Stimulated activated CD4-positive, alpha-beta T cell treated with anti-CD3 and anti-CD28 coated beads, Interleukin-12 subunit alpha, Interleukin-12 subunit beta, amount 100 ng/mL, for 4 hours (primary cell): ENCODE measurements at regions not wholly inside any gene's neighbourhood (a gene's known extent, or its start where the extent isn't known, plus 50 kb on each side); places are given as distances from the start of the nearest gene placed in this dataset.

ENCODE experiments used
- DNase-seq: peaks from one replicate; pipeline ENCODE4 v3.0.0-alpha.2; 2020

DNA sequence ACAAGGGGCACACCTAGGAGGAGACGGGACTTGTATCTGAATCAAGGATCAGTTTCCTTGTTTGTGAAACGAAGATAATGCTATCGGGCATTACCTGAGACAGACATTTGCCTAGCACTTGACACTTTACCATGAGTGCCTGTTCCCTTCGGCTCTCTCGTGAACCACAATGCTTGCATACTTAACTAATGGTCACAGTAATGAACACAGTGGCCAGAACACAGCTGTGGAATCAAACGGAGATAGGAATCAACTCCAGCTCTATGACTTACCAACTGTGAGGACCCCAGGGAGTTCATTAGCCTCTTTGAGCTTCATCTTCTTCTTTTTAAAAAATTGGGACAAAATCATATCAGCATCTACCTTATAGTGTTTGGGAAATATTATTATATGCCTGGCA is 207.8 kb downstream of the DRD1 start:
- DNase-seq: no peak

DNA sequence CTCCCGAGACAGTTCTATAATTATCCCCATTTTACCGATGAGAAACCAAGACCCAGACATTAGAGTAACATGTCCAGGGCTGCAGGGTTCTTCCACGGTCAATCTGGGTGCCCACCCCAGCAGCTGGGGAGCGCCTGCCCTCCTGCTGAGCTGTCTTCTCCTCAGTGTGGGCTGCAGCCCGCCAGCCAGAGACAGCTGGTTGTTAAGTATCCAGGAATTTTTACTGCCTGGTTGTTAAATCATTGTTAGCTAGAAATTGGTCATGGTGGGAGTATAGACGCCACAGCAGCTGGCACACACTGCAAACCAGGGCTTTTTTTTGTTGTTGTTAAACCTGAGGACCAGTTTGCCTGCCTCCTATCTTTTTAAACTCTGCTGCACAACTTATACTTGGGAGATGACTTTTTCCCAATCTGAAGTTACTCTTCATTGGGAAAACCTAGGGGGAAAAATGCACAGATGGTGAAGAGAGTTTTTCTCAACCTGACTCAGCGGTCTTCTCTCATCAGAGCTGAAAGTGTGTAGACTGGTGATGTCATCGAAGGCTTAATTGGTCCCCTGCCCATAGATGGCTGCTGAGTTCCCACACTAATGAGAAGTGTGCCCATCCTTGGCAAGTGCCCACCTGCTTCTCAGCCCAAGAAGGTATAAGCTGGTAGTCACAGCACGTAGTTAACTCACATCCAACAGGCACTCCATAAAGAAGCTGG is 208.6 kb downstream of the DRD1 start:
- DNase-seq: no peak

DNA sequence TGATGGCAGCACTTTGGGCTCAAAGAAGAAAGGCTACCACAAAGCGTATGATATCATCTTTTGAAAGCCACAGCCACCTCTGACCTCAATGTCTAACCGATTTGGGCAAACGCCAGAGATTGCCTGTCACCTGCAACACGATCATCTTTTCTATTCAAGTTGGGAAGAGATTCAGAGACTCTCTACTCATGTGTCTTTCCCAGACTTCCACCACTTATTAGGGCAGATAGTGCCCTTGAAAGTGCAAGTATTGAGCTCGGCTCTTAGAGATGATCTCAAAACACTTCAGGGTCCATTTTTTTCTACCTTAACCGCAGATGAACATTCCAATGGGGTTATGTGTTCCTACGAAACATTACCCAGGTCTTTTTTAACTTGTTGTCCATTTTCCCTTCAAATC is 213.7 kb downstream of the DRD1 start:
- no peak for DNase-seq

DNA sequence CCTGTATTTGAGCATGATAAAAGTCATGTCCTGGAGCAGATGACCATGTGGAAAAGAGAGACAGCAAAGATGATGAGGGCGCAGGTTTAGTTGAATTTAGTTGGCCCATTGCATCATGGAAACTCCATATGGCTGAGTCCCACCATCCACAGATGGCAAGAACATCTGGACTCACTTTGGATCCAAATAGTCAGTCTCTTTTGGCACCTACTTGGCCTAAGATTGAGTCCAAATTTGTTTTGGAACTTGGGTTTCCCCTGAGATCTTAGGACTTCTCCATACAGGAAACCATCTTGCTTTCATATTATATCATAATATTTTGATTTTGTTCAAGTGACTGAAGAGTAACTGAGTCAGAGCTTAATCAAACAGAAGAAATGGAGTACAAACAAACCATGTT is 217.5 kb downstream of the DRD1 start:
- no peak for DNase-seq

DNA sequence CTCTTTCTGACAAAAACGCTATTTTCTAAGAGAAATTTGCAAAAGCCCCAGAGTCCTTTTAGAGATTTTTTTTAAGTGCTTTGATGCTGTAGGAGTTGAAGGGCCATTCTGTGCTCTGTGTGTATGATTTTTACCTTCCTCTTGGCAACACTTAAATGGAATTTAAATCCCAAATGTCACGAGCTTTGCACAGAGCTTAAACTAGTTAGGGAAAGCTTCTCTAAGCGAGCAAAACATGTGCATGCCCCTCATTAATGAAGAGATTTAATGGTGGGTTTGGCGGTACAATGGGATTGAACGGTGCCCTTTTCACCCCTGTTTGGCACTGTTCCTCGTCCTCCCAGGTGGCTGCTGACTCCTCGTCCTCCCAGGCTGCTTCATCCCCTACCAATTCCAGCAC is 220.7 kb downstream of the DRD1 start:
- DNase-seq: no peak

DNA sequence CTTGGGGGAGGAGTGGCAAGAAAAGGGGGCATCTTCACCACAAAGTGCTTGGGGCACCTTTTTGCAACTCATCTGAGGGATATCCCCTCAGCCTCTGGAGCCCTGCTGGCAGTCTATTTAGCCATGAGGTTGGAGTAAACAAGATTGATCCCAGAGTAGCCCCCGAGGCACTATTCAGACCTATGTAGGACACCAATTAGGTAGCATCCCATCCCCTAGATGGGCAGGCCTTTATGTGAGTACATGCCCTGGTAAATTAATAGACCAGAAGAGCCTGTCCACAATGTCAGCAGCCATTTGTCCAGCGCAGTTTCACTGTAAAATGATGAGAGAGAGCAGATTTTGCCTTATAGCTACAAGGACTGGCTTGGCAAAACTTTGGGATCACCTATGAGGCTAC is 221.4 kb downstream of the DRD1 start:
- DNase-seq: no peak

DNA sequence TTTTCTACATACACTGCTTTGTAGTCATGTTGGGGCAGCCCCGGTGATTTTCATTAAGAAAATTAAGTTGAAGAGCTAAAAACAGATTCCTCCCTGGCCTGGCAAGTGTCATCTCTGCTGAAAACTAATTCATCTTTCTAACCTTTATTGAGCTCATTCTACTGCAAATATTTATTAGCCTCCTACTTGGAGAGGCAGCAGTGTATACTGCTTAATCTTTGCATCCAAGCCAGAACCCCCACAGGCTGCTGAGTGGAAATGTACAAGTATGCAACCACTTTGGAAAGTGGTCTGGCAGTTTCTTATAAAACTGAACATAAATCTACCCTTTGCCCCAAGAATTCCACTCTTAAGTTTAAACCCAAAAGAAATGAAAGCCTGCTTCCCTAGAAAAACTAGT is 223.4 kb downstream of the DRD1 start:
- DNase-seq: no peak

DNA sequence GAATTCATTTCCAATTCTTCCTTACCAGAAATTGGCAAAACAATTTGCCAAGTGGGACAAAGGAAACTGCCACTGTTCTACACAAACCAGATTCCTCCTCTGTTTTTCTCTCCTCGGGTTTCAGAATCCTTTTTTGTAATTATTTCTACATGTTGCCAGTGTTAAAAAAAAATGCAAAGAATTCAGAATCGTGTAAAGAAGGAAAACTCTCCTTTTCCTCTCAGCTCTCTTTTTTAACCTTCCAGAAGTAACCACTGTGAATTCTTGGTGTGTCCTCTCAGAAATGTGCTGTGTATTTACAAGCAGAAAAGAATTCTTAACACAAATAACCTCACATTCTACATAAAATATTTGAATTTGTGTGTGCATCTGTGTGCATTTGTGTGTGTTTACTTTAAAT is 224.6 kb downstream of the DRD1 start:
- no peak for DNase-seq

DNA sequence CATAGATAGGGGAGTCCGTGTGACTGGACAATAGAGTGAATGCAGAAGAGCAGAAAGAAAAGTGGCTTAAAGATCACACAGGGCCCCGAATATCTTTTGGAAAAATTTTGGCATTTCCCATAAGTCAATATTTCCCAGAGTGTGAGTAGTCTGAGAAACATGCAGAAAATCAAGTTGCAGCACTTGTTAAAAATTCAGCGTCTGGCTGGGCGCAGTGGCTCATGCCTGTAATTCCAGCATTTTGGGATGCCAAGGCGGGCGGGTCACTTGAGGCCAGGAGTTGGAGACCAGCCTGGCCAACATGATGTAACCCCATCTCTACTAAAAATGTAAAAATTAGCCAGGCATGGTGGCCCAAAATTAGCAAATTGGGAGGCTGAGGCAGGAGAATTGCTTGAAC is 227.0 kb downstream of the DRD1 start:
- no peak for DNase-seq

DNA sequence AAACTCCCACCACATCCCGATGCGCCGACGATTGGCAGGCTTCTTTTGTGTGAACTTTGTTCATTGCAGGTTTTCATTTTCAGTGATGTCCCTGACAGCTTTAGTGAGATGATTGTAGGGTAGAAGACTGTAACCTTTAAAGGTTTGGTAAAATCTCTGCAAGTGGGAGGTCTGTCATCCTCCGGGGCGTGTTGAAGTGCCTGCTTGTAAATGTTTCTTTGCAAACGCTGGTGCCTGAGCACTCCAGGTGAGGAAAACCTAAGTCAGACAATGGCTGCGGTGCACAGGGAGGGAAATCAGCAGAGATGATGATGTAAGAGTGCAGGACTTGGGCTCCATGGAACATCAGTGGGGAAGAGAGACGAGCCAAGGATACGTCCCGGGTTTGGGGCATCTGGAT is 228.1 kb downstream of the DRD1 start:
- no peak for DNase-seq

DNA sequence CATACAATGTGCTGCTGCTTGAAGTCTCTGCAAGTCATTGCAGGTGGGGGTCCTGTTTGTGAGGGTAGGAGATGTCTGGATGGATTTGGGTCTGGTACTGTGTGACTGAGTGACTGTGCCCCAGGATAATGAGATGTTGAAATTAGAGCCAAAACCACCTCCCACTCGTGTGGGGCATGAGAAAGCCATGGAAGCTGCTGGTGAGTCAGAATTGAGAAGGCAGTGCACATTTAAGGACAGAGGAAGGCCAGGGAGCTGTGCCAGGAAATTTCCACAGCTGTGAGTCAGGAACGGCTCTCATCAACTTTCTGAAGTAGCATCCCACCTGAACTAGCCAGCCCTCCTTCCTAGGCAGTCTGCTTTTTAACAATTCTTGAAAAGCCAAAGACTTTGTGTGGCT is 229.8 kb downstream of the DRD1 start:
- no peak for DNase-seq

DNA sequence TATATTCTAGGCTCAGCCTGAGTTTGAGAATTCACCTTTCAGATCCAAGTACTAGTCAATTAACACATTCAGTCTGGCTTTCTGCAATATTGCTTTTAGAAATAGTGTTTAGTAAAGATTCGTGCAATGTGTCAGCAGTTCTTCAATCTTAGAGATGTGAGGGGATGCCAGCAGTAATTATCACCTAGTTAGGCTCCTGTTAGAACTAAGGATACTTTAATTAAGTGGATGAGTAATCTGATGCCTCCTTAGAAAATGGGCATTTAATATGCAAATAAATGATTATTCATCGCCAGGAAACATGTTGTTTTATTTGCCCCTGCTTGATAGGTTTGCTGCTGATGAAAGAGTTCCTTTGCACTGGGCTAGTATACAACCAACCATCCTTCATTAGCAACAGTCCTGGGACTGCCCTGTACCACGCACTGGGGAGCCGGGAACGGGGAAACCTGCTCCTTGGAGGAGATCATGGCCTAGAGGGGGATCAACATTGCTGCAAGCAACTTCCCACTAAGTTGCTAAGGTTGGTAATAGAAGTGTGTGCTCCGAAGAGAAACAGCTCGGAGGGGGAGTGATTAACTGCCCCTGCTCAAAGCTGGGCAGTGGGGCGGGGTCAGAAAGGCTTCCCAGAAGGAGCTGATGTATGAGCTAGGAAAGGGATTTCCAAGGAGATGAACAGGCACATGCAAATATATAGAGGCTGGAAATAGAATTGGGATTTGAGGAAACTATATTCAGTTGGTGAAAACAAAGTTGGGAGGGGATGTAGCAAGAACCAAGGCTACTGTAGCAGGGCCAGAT is 231.8 kb downstream of the DRD1 start:
- no peak for DNase-seq

DNA sequence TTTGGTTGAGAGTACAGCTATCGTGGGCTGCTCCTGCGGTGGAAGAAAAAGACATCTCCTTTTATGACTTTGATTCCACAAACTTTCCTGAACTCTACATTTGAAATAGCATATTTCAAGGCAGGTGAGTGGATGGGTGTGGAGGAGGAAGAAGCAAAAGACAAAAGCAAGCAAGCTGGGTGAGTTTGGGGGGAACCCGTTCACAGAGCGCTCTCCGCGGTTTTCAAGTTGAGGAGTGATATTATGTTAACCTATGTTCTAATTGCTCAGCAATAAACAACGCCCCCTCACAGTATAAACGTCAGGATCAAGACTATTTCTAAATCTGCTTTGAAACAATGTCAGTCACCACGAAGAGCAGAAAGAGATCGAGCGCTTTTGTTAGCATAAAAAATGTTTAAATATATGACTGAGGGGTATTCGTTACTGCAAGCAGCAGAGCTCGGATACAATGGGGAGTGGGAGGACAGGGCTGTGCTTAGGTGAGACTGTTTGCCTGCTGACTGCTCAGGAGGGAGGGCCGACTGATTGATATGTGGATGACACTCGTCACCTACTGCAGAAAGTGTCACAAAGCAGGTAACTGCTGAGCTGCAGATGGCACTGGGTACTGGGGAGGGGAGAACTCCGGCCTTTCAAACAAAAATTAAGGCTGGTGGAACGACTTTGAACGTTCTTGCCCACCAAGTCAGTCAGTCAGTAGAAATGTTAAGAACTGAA is 236.5 kb downstream of the DRD1 start:
- no peak for DNase-seq

DNA sequence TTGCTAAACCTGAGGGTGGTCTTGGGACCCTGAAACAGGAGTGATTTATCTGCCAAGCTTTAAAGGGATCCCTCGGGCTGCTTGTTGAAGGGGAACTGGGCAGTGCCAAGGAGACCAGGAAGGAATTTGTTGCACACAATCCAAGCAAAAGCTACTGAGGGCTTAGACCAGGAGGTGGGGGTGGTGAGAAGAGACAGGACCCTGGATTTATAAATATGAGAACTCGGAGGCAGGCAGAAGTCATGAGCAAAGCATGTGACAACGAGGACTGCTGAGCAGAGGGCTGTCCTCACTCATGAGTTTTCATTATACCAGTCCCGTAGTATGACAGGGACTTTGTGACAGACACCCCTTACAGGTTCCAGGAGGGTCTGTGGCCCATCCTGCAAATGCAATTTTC is 237.3 kb downstream of the DRD1 start:
- DNase-seq: no peak

DNA sequence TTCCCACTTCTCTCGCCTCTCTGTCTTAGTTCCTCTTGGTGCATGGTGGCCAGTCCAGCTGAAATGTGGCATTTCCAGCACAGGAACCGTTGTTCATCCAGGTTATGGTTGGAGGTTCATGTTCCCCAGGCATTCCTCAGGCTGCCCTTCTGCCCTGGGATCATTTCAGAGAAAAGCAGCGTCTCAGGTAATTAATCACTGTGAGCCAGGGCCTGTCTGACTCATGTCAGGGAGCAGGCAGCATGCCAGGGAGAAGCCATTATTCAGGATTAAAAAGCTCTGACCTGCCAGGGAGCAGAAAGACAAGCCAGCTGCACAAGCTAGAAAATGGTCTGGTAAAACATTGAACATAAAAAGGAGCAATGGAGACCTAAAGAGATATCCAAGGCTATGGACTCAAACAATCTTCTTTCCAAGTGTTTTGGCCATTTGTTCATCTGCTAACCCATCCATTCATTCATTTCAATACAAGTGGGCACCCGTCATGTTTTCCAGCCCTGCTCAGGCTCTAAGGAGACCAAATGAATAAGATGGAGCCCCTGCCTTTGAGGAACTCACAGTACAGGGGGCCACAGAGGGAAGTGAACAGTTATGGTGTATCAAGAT is 241.4 kb downstream of the DRD1 start:
- no peak for DNase-seq

DNA sequence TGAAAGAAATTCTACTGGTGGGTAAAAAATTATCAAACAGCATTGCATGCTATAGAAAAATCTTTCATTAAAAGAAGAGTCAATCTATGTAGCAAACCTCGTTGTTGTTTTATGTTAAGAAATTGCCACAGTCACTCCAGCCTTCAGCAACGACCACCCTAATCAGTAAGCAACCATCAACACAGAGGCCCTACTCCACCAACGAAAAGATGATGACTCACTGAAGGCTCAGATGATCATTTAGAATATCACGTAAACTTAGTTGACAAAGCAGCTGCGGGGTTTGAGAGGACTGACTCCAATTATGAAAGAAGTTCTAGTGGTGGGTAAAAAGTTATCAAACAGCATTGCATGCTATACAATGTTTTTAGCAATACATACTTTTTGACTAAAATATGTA is 242.6 kb downstream of the DRD1 start:
- DNase-seq: no peak

DNA sequence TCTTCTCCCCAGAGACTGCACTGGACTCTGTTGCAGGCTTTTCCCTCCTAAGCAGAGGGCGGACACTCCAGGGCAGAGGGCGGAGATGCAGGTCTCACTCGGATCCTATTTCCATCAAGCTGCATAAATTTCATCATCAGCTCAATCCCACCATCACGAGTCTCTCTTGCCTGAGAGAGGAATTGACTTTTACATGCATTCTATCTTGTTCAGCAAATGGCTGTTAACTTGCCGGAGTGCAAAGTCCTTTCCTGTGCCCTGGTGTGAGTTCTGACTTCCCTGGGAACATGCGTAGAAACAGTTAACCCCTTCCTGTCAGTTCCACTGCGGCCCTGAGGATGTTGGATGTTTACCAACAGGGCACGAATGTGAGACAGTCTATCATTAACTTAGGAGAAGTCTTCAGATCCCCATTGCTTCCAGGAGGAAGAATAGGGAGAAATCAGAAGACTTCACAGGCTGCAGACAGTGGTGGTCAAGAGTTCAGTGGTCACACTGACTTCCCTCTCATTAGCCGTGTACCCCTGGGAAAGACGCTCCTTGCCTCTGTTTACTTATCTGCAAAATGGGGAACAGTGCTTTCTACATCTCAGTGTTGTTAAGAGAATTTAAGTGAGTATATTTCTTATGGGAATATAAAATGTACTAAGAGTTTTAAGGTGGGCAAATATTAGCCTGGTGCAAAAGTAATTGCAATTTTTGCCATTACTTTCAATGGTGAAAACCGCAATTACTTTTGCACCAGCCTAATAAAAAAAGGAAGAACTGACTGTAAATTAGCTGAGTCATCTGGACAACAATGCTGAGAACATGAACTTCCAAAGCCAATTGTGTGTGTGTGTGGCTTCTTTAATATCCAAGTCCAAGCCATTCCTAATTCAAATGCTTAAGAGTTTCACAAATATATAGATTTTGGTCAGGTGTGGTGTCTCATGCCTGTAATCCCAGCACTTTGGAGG is 248.0 kb downstream of the DRD1 start:
- DNase-seq: no peak

DNA sequence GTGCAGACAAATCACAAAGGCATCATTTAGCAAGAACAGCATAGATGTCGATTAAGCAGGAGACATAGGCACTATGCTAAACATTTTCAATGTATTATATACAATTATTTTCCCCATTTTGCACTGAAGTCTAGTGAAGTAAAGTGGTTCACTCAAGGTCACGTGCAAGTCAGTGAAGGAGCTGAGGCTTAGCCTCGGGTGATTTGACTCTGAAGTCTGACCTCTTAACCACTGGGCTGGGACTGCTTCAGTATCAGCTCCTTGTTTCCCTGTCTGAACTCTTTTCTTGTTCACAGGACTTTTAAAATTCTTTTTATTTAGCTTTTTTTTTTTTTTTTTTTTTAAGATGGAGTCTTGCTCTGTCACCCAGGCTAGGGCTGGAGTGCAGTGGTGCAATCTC is 262.7 kb downstream of the DRD1 start:
- DNase-seq: no peak

DNA sequence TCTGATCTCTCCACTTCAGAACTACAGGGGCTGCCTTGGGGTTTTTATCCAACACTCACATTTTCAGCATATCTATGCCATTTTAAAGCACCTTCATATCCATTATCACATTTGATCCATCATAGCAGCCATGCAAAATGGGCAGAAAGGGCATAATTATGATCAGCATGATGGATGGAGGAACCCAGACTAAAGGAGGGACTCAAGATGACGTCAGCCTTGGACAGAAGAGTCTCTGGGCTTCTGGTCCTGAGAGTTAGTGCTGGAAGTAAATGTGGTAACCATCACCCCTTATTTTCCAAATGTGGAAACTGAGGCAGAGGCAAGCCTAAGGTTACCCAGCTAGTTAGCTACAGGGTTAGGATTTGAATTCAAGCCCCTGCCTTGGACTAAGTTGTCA is 273.1 kb downstream of the DRD1 start:
- no peak for DNase-seq

DNA sequence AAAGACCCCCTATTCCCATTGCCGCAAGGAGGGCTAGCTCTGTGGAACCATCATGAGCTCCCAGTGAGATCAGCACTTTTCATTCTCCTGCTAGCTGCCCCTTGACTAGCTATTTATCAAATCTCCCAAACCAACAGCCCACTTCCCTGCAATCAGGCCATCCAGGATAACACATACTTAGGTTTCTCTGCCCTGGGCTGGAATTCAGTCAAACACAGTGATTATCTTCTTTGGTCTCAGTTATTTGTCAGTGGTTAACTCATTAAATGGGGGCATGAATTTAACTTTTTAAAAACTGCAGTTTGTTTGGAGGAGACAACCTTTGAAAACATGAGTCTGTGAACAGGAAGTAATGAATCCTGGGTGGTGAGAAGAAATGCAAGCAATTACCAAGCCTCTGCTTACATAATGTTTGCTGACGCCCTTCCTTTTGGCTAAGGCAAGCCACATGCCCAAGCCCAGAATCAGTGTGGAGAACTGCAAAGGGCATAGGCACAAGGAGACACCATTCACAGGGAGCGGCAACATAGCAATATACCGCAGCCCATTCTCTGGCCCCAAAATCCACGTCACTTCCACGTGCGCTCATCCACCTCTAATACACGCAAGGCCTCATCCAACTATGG is 275.0 kb downstream of the DRD1 start:
- DNase-seq: no peak

DNA sequence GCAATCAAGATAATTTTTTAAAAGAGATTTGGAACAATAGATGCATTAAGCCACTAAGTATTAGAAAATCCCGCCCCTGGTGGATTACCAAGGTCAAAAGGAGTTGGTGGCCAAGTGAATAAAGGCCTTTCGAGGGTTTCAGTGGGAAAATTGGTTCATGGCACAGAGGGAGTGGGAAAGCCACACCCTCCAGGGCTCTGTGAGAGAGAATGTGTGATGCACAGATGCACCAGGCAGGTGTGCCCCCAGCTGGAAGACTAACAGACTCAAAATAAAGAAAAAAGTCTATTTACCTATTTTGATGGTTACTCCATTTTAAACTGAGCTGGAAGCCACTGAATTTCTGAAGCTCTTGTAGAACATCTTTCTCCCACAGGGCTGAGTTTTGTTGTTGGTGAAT is 278.0 kb downstream of the DRD1 start:
- no peak for DNase-seq
